ENCODE measurements at regions not wholly inside any gene's neighbourhood (a gene's known extent, or its start where the extent isn't known, plus 50 kb on each side); places are given as distances from the start of the nearest gene placed in this dataset.
"Not testable (repeated sequence)": the region's sequence is repeated elsewhere in the genome, so short reads cannot be mapped to it uniquely, and the experiment has no call there.

DNA sequence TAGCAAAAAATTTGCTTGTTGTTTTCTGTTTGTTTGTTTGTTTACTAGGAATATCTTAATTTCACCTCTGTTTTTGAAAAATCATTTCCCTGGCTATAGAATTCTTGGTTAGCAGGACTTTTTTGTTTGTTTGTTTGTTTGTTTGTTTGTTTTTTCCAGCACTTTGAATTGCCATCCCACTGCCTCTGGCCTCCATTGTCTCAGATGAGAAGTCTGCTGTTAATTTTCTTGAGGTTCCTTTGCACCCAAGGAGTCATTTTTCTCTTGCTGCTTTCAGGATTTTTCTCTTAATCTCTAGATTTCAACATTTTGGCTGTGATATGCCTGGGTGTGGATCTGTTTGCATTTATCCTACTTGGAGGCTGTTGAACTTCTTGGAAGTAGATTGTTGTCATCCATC is 105.7 kb downstream of the FOXL3 start:
- Mint-ChIP-seq H3K9me3 (peaks cover 50% of the 10 kb centered on the region), H3K36me3 (ENCODE audit: low read depth) (no peaks in the 10 kb centered on the region), H3K4me3 (no peak overlapping the region), H3K27me3 (peaks cover 4% of the 10 kb centered on the region), H3K27ac (no peak overlapping the region), H3K4me1 (ENCODE audit: low read depth) (no peaks in the 10 kb centered on the region)
- no peak for DNase-seq

DNA sequence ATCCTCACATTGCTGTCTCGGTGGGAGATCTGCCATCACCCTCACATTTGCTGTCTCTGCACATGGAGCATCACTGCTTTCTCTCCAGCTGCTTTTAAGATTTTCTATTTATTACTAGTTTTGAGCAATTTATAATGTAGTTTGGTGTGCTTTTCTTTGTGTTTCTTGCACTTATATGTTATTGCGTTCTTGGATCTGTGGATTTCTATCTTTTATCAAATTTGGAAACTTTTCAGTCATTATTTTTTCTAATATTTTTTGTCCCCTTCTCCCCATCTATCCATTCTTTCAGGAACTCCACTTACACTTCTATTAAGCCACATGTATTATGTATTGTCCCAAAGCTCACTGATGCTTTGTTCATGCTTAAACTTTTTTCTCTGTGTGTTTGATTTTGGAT is 108.9 kb downstream of the FOXL3 start:
- Mint-ChIP-seq H3K4me3 (no peak overlapping the region), H3K27ac (no peak overlapping the region), H3K9me3 (peaks cover 42% of the 10 kb centered on the region), H3K27me3 (peaks cover 4% of the 10 kb centered on the region), H3K4me1 (ENCODE audit: low read depth) (no peaks in the 10 kb centered on the region), H3K36me3 (ENCODE audit: low read depth) (no peaks in the 10 kb centered on the region)
- no peak for DNase-seq

- Mint-ChIP-seq H3K4me1 (ENCODE audit: low read depth) (no peaks in the 10 kb centered on the region), H3K4me3 (no peak overlapping the region), H3K27me3 (peaks cover 12% of the 10 kb centered on the region), H3K27ac (no peak overlapping the region), H3K36me3 (ENCODE audit: low read depth) (no peaks in the 10 kb centered on the region), H3K9me3 (peaks cover 33% of the 10 kb centered on the region)
- DNase-seq, result no peak
Measured at GRCh38 chr7:400901-401485, 111.0 kb downstream of the FOXL3 start.

GRCh38 chr7:401495-401894 is 111.5 kb downstream of the FOXL3 start:
- no peak overlapping the region for H3K27ac Mint-ChIP-seq
- H3K4me1 Mint-ChIP-seq (ENCODE audit: low read depth), result no peaks in the 10 kb centered on the region
- DNase-seq, result no peak
- no peaks in the 10 kb centered on the region for H3K36me3 Mint-ChIP-seq (ENCODE audit: low read depth)
- no peak overlapping the region for H3K4me3 Mint-ChIP-seq
- H3K27me3 Mint-ChIP-seq, result peaks cover 12% of the 10 kb centered on the region
- peaks cover 28% of the 10 kb centered on the region for H3K9me3 Mint-ChIP-seq

DNA sequence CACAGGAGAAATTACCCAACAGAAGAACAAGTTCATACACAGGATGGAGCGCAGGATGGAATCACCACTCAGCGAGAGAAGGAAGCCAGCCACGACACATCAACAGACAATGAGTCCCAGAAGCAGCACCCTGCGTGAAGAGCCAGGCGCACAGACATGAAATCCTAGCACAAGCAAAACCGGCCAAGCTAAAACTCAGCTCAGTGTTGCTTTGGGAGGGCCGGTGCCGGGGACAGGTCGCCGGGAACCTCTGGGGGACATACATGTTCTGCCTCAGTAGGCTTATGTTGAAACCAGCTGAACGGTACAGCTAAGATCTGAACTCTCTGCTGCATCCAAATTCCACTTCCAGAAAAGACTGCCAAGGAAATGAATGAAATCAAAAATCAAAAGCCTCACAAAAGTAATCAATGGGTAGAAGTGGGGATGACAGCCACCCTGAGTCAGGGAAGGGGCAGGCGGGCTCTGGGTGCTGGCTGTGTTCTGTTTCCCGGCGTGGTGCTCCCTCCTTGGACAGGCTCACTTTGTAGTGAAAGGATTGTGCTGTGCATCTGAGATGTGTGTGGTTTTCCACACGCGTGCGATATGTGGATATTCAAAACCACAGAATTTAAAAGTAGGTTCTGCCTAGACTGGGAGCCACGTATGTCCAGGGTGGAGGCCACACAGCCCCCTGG is 114.7 kb downstream of the PDGFA start:
- Mint-ChIP-seq H3K27me3 (peaks cover 8% of the 10 kb centered on the region), H3K4me3 (no peak overlapping the region), H3K27ac (no peak overlapping the region), H3K9me3 (peaks cover 3% of the 10 kb centered on the region), H3K4me1 (ENCODE audit: low read depth) (no peaks in the 10 kb centered on the region), H3K36me3 (ENCODE audit: low read depth) (no peaks in the 10 kb centered on the region)
- DNase-seq, result no peak

GRCh38 chr7:405489-406211 is 114.0 kb downstream of the PDGFA start:
- Mint-ChIP-seq H3K4me1 (ENCODE audit: low read depth) (no peaks in the 10 kb centered on the region), H3K27ac (no peak overlapping the region), H3K36me3 (ENCODE audit: low read depth) (no peaks in the 10 kb centered on the region), H3K27me3 (peaks cover 8% of the 10 kb centered on the region), H3K4me3 (no peak overlapping the region), H3K9me3 (no peaks in the 10 kb centered on the region)
- no peak for DNase-seq

GRCh38 chr7:407721-408539 is 111.7 kb downstream of the PDGFA start:
- H3K9me3 Mint-ChIP-seq, result no peaks in the 10 kb centered on the region
- H3K27ac Mint-ChIP-seq, result no peak overlapping the region
- no peak overlapping the region for H3K4me3 Mint-ChIP-seq
- DNase-seq, result no peak
- peaks cover 8% of the 10 kb centered on the region for H3K27me3 Mint-ChIP-seq
- H3K36me3 Mint-ChIP-seq (ENCODE audit: low read depth), result no peaks in the 10 kb centered on the region
- no peaks in the 10 kb centered on the region for H3K4me1 Mint-ChIP-seq (ENCODE audit: low read depth)

GRCh38 chr7:408751-409311 is 110.8 kb downstream of the PDGFA start:
- Mint-ChIP-seq H3K27ac (no peak overlapping the region), H3K4me1 (ENCODE audit: low read depth) (no peaks in the 10 kb centered on the region), H3K36me3 (ENCODE audit: low read depth) (no peaks in the 10 kb centered on the region), H3K27me3 (peaks cover 8% of the 10 kb centered on the region), H3K9me3 (no peaks in the 10 kb centered on the region), H3K4me3 (no peak overlapping the region)
- DNase-seq, result no peak

- peaks cover 5% of the 10 kb centered on the region for H3K27me3 Mint-ChIP-seq
- H3K9me3 Mint-ChIP-seq, result no peaks in the 10 kb centered on the region
- DNase-seq, result no peak
- H3K36me3 Mint-ChIP-seq (ENCODE audit: low read depth), result no peaks in the 10 kb centered on the region
- no peak overlapping the region for H3K4me3 Mint-ChIP-seq
- H3K4me1 Mint-ChIP-seq (ENCODE audit: low read depth), result no peaks in the 10 kb centered on the region
- H3K27ac Mint-ChIP-seq, result no peak overlapping the region
Measured at GRCh38 chr7:409339-410281, 110.0 kb downstream of the PDGFA start.

GRCh38 chr7:410395-410910 is 109.2 kb downstream of the PDGFA start:
- Mint-ChIP-seq H3K9me3 (no peaks in the 10 kb centered on the region), H3K4me1 (ENCODE audit: low read depth) (no peaks in the 10 kb centered on the region), H3K36me3 (ENCODE audit: low read depth) (no peaks in the 10 kb centered on the region), H3K4me3 (no peak overlapping the region), H3K27me3 (no peaks in the 10 kb centered on the region), H3K27ac (no peak overlapping the region)
- no peak for DNase-seq

DNA sequence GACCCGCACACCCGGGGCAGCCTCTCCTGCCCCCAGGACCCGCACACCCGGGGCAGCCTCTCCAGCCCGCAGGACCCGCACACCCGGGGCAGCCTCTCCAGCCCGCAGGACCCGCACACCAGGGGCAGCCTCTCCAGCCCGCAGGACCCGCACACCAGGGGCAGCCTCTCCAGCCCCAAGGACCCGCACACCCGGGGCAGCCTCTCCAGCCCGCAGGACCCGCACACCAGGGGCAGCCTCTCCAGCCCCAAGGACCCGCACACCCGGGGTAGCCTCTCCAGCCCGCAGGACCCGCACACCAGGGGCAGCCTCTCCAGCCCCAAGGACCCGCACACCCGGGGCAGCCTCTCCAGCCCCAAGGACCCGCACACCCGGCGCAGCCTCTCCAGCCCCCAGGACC is 108.5 kb downstream of the PDGFA start:
- not testable (repeated sequence) for H3K27me3 Mint-ChIP-seq; H3K4me1 Mint-ChIP-seq (ENCODE audit: low read depth); H3K4me3 Mint-ChIP-seq; DNase-seq; H3K27ac Mint-ChIP-seq; H3K9me3 Mint-ChIP-seq; H3K36me3 Mint-ChIP-seq (ENCODE audit: low read depth)

DNA sequence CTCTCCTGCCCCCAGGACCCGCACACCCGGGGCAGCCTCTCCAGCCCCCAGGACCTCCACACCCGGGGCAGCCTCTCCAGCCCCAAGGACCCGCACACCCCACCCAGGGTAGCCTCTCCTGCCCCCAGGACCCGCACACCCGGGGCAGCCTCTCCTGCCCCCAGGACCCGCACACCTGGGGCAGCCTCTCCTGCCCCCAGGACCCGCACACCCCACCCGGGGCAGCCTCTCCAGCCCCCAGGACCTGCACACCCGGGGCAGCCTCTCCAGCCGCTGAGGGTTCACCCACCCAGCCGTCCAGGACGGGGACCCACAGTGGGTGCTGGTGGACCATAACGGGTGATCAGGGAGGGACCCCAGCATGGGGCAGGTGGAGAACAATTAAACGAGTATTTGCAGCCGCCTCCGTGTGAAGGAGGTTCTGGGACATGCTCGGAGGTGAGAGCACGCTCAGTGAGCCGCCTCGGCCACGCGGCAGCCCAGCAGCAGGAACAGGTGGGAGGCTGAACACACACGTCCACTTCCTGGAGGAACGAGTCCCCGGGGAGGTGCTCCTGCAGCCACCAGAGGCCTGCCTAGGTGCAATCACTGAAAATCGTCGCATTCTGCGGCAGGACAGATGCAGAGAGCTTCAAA is 107.9 kb downstream of the PDGFA start:
- Mint-ChIP-seq H3K4me3 (no peak overlapping the region), H3K4me1 (ENCODE audit: low read depth) (no peaks in the 10 kb centered on the region), H3K27ac (no peak overlapping the region), H3K36me3 (ENCODE audit: low read depth) (no peaks in the 10 kb centered on the region), H3K9me3 (no peaks in the 10 kb centered on the region), H3K27me3 (no peaks in the 10 kb centered on the region)
- DNase-seq, result no peak

DNA sequence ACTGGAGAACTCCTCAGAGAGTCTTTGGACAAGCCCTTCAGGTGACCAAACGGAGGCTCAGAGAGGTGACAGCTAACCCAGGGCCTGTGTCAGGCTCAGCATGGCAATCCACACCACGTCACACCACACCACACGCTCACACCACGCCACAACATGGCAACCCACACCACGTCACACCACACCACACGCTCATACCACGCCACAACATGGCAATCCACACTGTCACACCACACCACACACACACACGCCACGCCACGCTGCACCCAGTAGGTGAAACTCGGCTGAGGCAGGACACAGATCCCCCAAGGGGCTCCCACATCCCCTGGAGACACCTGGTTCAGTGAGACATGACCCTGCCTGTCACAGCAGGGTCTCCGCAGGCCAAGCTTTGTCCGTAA is 107.3 kb downstream of the PDGFA start:
- Mint-ChIP-seq H3K9me3 (no peaks in the 10 kb centered on the region), H3K4me1 (ENCODE audit: low read depth) (no peaks in the 10 kb centered on the region), H3K4me3 (no peak overlapping the region), H3K27me3 (no peaks in the 10 kb centered on the region), H3K36me3 (ENCODE audit: low read depth) (no peaks in the 10 kb centered on the region), H3K27ac (no peak overlapping the region)
- no peak for DNase-seq
